ENCODE measurements at regions not wholly inside any gene's neighbourhood (a gene's known extent, or its start where the extent isn't known, plus 50 kb on each side); places are given as distances from the start of the nearest gene placed in this dataset.

- no peak overlapping the region for H3K4me3 ChIP-seq
- no peaks in the 10 kb centered on the region for H3K27me3 ChIP-seq
- intact Hi-C loops (cut with DNase I), result loop anchor here (5.0 to 10.0 kb wide), 2 partner anchors 323 to 574 kb away; no protein-coding TSS in a partner anchor
- H3K27ac ChIP-seq (replicated peaks in 1 of 4), result peak overlapping the region; percentile 68 to 77 (median 72)
- TF ChIP-seq EP300 (IDR thresholded peaks at IDR 0.05) (no peak), POLR2AphosphoS5 (IDR thresholded peaks at IDR 0.05) (peak; percentile 25 to 52)
- H3K4me1 ChIP-seq, result peaks cover 28 to 48% (median 41%) of the 10 kb centered on the region in 4 donors
- WGBS, result 35% methylated on average over 7 of the region's 7 CpGs
- no peaks in the 10 kb centered on the region for H3K36me3 ChIP-seq
- H3K9me3 ChIP-seq, result no peaks in the 10 kb centered on the region
- no peak for DNase-seq (ENCODE audit: extremely low spot score)
Observed at GRCh38 chr20:48298851-48299484, 513.7 kb upstream of the SULF2 start.

- Histone ChIP-seq H3K4me1 (peaks cover 28 to 48% (median 41%) of the 10 kb centered on the region in 4 donors), H3K27ac (replicated peaks in 1 of 4) (peak overlapping the region; percentile 68 to 77 (median 72)), H3K9me3 (no peaks in the 10 kb centered on the region), H3K36me3 (no peaks in the 10 kb centered on the region), H3K27me3 (no peaks in the 10 kb centered on the region), H3K4me3 (no peak overlapping the region)
- TF ChIP-seq POLR2A (IDR thresholded peaks at IDR 0.05; ENCODE audit: low read depth), result no peak
- no peak for TF ChIP-seq POLR2AphosphoS5 (IDR thresholded peaks at IDR 0.05)
- TF ChIP-seq EP300 (IDR thresholded peaks at IDR 0.05), result no peak
- TF ChIP-seq CTCF (IDR thresholded peaks at IDR 0.05), result no peak
- intact Hi-C loops (cut with DNase I), result loop anchor here (5.0 to 10.0 kb wide), 2 partner anchors 324 to 574 kb away; no protein-coding TSS in a partner anchor
- DNase-seq (ENCODE audit: extremely low spot score), result no peak
Observed at GRCh38 chr20:48298433-48298832, 513.2 kb upstream of the SULF2 start.

GRCh38 chr20:48295966-48296421 is 510.7 kb upstream of the SULF2 start:
- TF ChIP-seq CTCF (IDR thresholded peaks at IDR 0.05) (no peak), EP300 (IDR thresholded peaks at IDR 0.05) (no peak), POLR2AphosphoS5 (IDR thresholded peaks at IDR 0.05) (no peak), POLR2A (IDR thresholded peaks at IDR 0.05; ENCODE audit: low read depth) (no peak)
- intact Hi-C loops (cut with DNase I), result loop anchor here (2.0 to 10.0 kb wide), 4 partner anchors 326 to 617 kb away; no protein-coding TSS in a partner anchor

GRCh38 chr20:48295445-48295903 is 510.2 kb upstream of the SULF2 start:
- DNase-seq (ENCODE audit: extremely low spot score), result no peak
- H3K36me3 ChIP-seq, result no peaks in the 10 kb centered on the region
- peak overlapping the region; percentile 68 to 77 (median 76) for H3K27ac ChIP-seq (replicated peaks in 1 of 4)
- H3K9me3 ChIP-seq, result no peaks in the 10 kb centered on the region
- intact Hi-C loops (cut with DNase I), result loop anchor here (2.0 to 10.0 kb wide), 3 partner anchors 327 to 617 kb away; no protein-coding TSS in a partner anchor
- WGBS, result 10% methylated on average over 5 of the region's 5 CpGs
- no peaks in the 10 kb centered on the region for H3K27me3 ChIP-seq
- peaks cover 28 to 46% (median 39%) of the 10 kb centered on the region in 4 donors for H3K4me1 ChIP-seq
- TF ChIP-seq EP300 (IDR thresholded peaks at IDR 0.05), result no peak
- peak; percentile 45 to 86 for TF ChIP-seq POLR2AphosphoS5 (IDR thresholded peaks at IDR 0.05)
- peak; percentile 35 to 62 (median 48) for TF ChIP-seq CTCF (IDR thresholded peaks at IDR 0.05)
- H3K4me3 ChIP-seq, result no peak overlapping the region

More at GRCh38 chr20:48295966-48296421, 510.7 kb upstream of the SULF2 start:
- no peak overlapping the region for H3K4me3 ChIP-seq
- no peaks in the 10 kb centered on the region for H3K9me3 ChIP-seq
- 45% methylated on average over 6 of the region's 6 CpGs for WGBS
- peaks cover 28 to 48% (median 41%) of the 10 kb centered on the region in 4 donors for H3K4me1 ChIP-seq
- H3K27ac ChIP-seq (replicated peaks in 1 of 4), result peak overlapping the region; percentile 68 to 77 (median 76)
- H3K27me3 ChIP-seq, result no peaks in the 10 kb centered on the region
- no peak for DNase-seq (ENCODE audit: extremely low spot score)
- H3K36me3 ChIP-seq, result no peaks in the 10 kb centered on the region

GRCh38 chr20:48294942-48295341 is 509.7 kb upstream of the SULF2 start:
- Histone ChIP-seq H3K27ac (replicated peaks in 1 of 4) (peak overlapping the region; percentile 68 to 77 (median 76)), H3K9me3 (no peaks in the 10 kb centered on the region), H3K4me3 (no peak overlapping the region), H3K36me3 (no peaks in the 10 kb centered on the region), H3K4me1 (peaks cover 28 to 41% (median 36%) of the 10 kb centered on the region in 4 donors), H3K27me3 (no peaks in the 10 kb centered on the region)
- WGBS, result 53% methylated on average over 5 of the region's 5 CpGs
- no peak for DNase-seq (ENCODE audit: extremely low spot score)
- TF ChIP-seq POLR2AphosphoS5 (IDR thresholded peaks at IDR 0.05) (no peak), CTCF (IDR thresholded peaks at IDR 0.05) (no peak), POLR2A (IDR thresholded peaks at IDR 0.05; ENCODE audit: low read depth) (no peak), EP300 (IDR thresholded peaks at IDR 0.05) (no peak)
- intact Hi-C loops (cut with DNase I), result loop anchor here (2.0 to 10.0 kb wide), 3 partner anchors 327 to 616 kb away; no protein-coding TSS in a partner anchor
